ENCODE measurements at regions not wholly inside any gene's neighbourhood (a gene's known extent, or its start where the extent isn't known, plus 50 kb on each side); places are given as distances from the start of the nearest gene placed in this dataset.
"Not testable (repeated sequence)": the region's sequence is repeated elsewhere in the genome, so short reads cannot be mapped to it uniquely, and the experiment has no call there.

DNA sequence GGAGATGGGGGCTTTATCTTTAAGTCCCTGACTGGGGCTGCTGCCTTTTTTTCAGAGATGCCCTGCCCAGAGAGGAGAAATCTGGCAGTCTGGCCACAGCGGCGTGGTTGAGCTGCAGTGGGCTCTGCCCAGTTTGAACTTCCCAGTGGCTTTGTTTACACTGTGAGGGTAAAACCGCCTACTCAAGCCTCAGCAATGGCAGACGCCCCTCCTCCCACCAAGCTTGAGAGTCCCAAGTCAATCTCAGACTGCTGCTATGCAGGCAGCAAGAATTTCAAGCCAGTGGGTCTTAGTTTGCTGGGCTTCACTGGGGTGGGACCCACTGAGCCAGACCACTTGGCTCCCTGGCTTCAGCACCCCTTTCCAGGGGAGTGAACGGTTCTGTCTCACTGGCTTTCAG is 76.4 kb upstream of the DNAJC1 start:
- DNase-seq: not testable (repeated sequence)

DNA sequence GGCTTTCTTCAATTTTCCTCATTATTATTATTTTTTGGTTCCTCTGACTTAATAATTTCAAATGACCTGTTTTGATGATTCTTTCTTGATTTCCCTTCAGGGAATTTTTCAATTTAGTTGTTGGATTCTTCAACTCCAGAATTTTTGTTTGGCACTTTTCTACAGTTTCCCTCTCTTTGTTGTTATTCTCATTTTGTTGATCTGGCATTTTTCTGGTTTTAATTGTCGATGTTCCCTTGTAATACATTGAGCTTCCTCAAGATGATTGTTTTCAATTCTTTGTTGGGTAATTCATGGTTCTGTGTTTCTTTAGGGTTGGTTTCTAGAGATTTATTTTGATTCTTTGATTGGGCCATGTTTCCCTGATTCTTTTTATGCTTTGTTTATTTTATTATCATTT is 67.8 kb upstream of the DNAJC1 start:
- no peak for DNase-seq

DNA sequence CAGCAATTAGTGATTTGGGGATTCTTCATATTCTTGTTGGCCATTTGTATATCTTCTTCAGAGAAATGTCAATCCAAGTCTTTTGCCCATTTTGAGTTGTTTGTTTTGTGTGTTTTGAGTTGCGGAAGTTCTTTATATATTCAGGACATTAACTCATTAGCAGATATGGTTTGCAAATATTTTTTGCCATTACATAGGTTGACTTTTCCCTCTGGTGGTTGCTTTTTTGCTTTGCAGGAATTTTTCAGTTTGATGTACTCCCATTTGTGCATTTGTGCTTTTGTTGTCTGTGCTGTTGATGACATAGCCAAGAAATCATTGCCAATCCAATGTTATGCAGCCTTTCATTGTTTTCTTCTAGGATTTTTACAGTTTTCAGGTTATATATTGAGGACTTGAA is 63.6 kb upstream of the DNAJC1 start:
- DNase-seq: no peak

DNA sequence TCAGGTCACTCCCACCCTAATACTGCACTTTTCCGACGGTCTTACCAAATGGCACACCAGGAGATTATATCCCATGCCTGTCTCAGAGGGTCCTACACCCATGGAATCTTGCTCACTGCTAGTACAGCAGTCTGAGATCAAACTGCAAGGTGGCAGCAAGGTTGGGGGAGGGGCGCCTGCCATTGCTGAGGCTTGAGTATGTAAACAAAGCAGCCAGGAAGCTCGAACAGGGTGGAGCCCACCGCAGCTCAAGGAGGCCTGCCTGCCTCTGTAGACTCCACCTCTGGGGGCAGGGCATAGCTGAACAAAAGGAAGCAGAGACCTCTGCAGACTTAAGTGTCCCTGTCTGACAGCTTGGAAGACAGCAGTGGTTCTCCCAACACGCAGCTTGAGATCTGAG is 57.5 kb upstream of the DNAJC1 start:
- DNase-seq: not testable (repeated sequence)

DNA sequence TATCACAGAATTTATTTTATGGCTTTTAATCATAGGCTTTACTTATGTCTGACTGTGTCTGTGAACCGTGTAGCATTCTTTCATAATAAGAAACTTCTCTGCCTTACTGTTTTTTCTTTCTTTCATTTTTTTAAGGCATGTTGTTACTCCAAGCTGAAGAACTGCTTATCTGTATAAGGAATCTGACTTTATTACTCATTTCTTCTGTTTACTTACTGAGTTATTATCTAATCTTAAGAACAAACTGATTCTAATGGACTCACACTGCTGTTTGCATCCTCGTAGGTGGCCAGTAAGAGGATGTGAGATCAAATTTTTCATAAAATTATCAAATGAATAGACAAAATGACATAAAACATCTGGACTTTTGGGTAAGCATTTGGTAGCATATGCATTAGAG is 54.7 kb upstream of the DNAJC1 start:
- no peak for DNase-seq

DNA sequence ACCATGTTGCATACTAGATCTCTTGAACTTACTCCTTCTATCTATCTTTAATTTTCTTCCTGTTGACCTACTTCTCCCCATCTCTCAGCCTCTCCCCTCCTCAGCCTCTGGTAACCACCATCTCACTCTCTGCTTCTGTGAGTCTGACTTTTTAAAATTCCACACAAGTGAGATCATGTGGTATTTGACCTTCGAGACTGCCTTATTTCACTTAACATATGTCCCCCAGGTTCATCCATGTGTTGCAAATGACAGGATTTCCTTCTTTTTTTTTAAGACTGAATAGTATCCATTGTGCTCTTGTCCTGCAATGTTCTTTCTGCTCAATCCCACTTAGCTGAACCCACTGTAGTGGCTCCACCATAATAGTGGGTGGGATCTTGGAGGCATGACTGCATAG is 51.4 kb upstream of the DNAJC1 start:
- DNase-seq: no peak

Measured in renal pelvis (tissue), 1 donor.